GM12878 (cell line): ENCODE measurements at regions not wholly inside any gene's neighbourhood (a gene's known extent, or its start where the extent isn't known, plus 50 kb on each side); places are given as distances from the start of the nearest gene placed in this dataset.

Experiments used
- ATAC-seq: fragments of 200-7000 bp; cut with Tn5 transposase; 3 replicates; pipeline ENCODE4 v1.9.1; 2020; ENCODE audit warnings: mild to moderate bottlenecking, moderate library complexity
- BruUV-seq: library from RNA; stranded (reverse); fragments of 400-500 nt; replicated peaks from 2 replicates; lab custom pipeline; 2021; lab: Mats Ljungman, UMichigan
- CTCF ChIA-PET: fragments of 300-600 bp; sonication (Branson Sonifier 250); formaldehyde crosslinking; extraction: SDS; loops from one replicate; lab custom pipeline; 2021; ENCODE audit warnings: inconsistent platforms; lab: Yijun Ruan, JAX
- POLR2A ChIA-PET: fragments of 350-600 bp; formaldehyde crosslinking; extraction: SDS; loops from one replicate; lab custom pipeline; 2021; ENCODE audit warnings: inconsistent platforms; lab: Charles Lee
- RAD21 ChIA-PET: fragments of 300-600 bp; sonication (Branson Sonifier 250); formaldehyde crosslinking; loops from one replicate; lab custom pipeline; 2023; ENCODE audit warnings: antibody characterized with exemption; ENCODE audit not compliant: unreplicated experiment; lab: Charles Lee
- SMC1A ChIA-PET: fragments of 300-600 bp; sonication (Branson Sonifier 250); formaldehyde crosslinking; loops from one replicate; lab custom pipeline; 2023; ENCODE audit not compliant: unreplicated experiment, uncharacterized antibody; lab: Charles Lee
- DNase-seq: peaks from one replicate; pipeline ENCODE4 v3.0.0-alpha.2; 2011; ENCODE audit warnings: low read depth, low spot score
- FAIRE-seq: peaks from 3 replicates; lab custom pipeline; 2011; peaks lifted over from hg19 to GRCh38; lab: Jason Lieb, UNC
- H2AFZ ChIP-seq: 2 replicates; pipeline ENCODE4 v1.6.0; 2011; ENCODE audit warnings: low read depth, low read length, control low read depth; ENCODE audit not compliant: control insufficient read depth
- H3K27ac ChIP-seq: 2 replicates; pipeline ENCODE4 v1.5.1; 2011; ENCODE audit warnings: control low read depth; ENCODE audit not compliant: control insufficient read depth, insufficient read depth
- H3K27me3 ChIP-seq, 2 experiments: replicated peaks in 1 of 2; 2 replicates each; pipeline versions ENCODE4 v1.6.0 to v1.6.1; 2011; ENCODE audit warnings: low read length in 1 of 2; ENCODE audit not compliant: control insufficient read depth in 2 of 2, insufficient read depth in 2 of 2
- H3K36me3 ChIP-seq, 2 experiments: 2 replicates each; pipeline ENCODE4 v1.5.1; 2011; ENCODE audit warnings: low read length in 1 of 2; ENCODE audit not compliant: control insufficient read depth in 2 of 2, insufficient read depth in 2 of 2
- H3K4me1 ChIP-seq: 2 replicates; pipeline ENCODE4 v1.6.1; 2011; ENCODE audit warnings: mild to moderate bottlenecking, low read length, moderate library complexity, mixed read lengths; ENCODE audit not compliant: control insufficient read depth, insufficient read depth
- H3K4me2 ChIP-seq: 2 replicates; pipeline ENCODE4 v1.6.0; 2011; ENCODE audit warnings: control low read depth; ENCODE audit not compliant: control insufficient read depth, insufficient read depth
- H3K4me3 ChIP-seq: fragments of 200-600 bp; sonication (generic); 2 replicates; pipeline ENCODE4 v1.5.1; 2016
- H3K79me2 ChIP-seq: 2 replicates; pipeline ENCODE4 v1.6.0; 2011; ENCODE audit warnings: low read length; ENCODE audit not compliant: control insufficient read depth, insufficient read depth
- H3K9ac ChIP-seq: 2 replicates; pipeline ENCODE4 v1.8.0; 2011; ENCODE audit warnings: low read length, control low read depth, mixed read lengths; ENCODE audit not compliant: control insufficient read depth, insufficient read depth
- H3K9me3 ChIP-seq: replicated peaks from 3 replicates; pipeline ENCODE4 v1.5.1; 2011; ENCODE audit warnings: mild to moderate bottlenecking, low read length; ENCODE audit not compliant: control insufficient read depth, insufficient read depth
- H4K20me1 ChIP-seq: 2 replicates; pipeline ENCODE4 v1.6.0; 2011; ENCODE audit not compliant: control insufficient read depth, insufficient read depth
- ETV6 ChIP-seq, 2 experiments: fragments of 450-650 bp in 1 of 2; IDR thresholded peaks in 1 of 2; conservative IDR thresholded peaks in 1 of 2; 2 replicates each; pipeline ENCODE4 v1.6.1; 2014; ENCODE audit warnings: antibody characterized with exemption in 1 of 2, borderline replicate concordance in 1 of 2, low read depth in 1 of 2, mild to moderate bottlenecking in 1 of 2, moderate library complexity in 1 of 2
- MEF2B ChIP-seq: fragments of 450-650 bp; IDR thresholded peaks from 2 replicates; pipeline ENCODE4 v1.6.1; 2018; ENCODE audit warnings: mild to moderate bottlenecking, moderate library complexity; ENCODE audit not compliant: partially characterized antibody, poor library complexity, severe bottlenecking
- RCOR1 ChIP-seq: conservative IDR thresholded peaks from 2 replicates; pipeline ENCODE4 v1.6.1; 2012; ENCODE audit warnings: low read depth, low read length, improper control_type of control experiment
- WGBS: methylation state at CpG from one replicate; pipeline ENCODE4 v1.1.6; 2016; ENCODE audit warnings: low lambda C conversion rate; ENCODE audit not compliant: insufficient replicate concordance, insufficient coverage; ENCODE audit errors: missing lambda C conversion rate; 5-methylcytosine and 5-hydroxymethylcytosine counted together
- in situ Hi-C: fragments of 300-500 bp; cut with MboI; formaldehyde crosslinking; loops from 9 replicates; pipeline ENCODE4 v1.14.3; 2018; ENCODE audit warnings: mixed read lengths
- intact Hi-C: fragments of 100-400 bp; cut with micrococcal nuclease; formaldehyde crosslinking; loops from one replicate; pipeline ENCODE4 v1.14.2; 2022; ENCODE audit not compliant: unreplicated experiment
- TF ChIP-seq, protein P1 (sequence below): fragments of 450-650 bp; formaldehyde crosslinking; IDR thresholded peaks from 2 replicates; pipeline ENCODE4 v1.4.0; 2020; ENCODE audit warnings: mild to moderate bottlenecking, moderate library complexity
- TF ChIP-seq, protein P2 (sequence below): fragments of 450-650 bp; IDR thresholded peaks from 2 replicates; pipeline ENCODE4 v1.6.1; 2017; ENCODE audit warnings: mild to moderate bottlenecking, moderate library complexity

DNA sequence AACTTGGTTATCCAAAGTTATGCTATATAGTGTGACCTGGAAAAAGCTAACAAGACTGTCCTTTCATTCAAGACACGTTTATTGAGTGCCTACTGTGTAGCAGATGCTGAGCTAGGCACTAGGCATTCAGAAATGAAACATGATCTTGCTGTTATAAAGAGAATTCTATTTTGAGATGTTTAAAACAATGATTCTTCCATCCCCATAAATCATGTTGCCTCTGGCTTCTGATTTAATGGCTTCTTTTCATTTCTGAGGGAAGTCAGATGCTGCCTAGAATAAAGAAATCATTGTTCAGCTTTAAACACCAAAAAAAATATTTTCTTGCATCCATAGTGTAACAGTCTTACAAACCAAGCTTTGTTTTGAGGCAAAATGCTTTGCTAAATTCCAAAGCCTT is 620.9 kb upstream of the UBE2E2 start:
- no peak for FAIRE-seq
- H3K36me3 ChIP-seq: no peaks in the 10 kb centered on the region

More for the DNA sequence above, 620.9 kb upstream of the UBE2E2 start:
- Histone ChIP-seq H4K20me1 (no peaks in the 10 kb centered on the region), H2AFZ (no peak overlapping the region), H3K4me3 (no peak overlapping the region), H3K4me1 (no peaks in the 10 kb centered on the region), H3K79me2 (no peaks in the 10 kb centered on the region), H3K9ac (no peak overlapping the region), H3K9me3 (no peaks in the 10 kb centered on the region), H3K27me3 (no peaks in the 10 kb centered on the region), H3K4me2 (no peak overlapping the region), H3K27ac (no peak overlapping the region)
- intact Hi-C loops: no loop called here
- ChIA-PET RAD21 (no interaction called here), POLR2A (no interaction called here), SMC1A (interaction anchor here (0.7 kb wide), 1 partner anchor 12 kb away, joined by 4 read pairs; no protein-coding TSS in a partner anchor), CTCF (no interaction called here)
- BruUV-seq: no TSS peak
- 0% methylated on average over 1 of the region's 1 CpG for WGBS
- TF ChIP-seq, protein P1, sequence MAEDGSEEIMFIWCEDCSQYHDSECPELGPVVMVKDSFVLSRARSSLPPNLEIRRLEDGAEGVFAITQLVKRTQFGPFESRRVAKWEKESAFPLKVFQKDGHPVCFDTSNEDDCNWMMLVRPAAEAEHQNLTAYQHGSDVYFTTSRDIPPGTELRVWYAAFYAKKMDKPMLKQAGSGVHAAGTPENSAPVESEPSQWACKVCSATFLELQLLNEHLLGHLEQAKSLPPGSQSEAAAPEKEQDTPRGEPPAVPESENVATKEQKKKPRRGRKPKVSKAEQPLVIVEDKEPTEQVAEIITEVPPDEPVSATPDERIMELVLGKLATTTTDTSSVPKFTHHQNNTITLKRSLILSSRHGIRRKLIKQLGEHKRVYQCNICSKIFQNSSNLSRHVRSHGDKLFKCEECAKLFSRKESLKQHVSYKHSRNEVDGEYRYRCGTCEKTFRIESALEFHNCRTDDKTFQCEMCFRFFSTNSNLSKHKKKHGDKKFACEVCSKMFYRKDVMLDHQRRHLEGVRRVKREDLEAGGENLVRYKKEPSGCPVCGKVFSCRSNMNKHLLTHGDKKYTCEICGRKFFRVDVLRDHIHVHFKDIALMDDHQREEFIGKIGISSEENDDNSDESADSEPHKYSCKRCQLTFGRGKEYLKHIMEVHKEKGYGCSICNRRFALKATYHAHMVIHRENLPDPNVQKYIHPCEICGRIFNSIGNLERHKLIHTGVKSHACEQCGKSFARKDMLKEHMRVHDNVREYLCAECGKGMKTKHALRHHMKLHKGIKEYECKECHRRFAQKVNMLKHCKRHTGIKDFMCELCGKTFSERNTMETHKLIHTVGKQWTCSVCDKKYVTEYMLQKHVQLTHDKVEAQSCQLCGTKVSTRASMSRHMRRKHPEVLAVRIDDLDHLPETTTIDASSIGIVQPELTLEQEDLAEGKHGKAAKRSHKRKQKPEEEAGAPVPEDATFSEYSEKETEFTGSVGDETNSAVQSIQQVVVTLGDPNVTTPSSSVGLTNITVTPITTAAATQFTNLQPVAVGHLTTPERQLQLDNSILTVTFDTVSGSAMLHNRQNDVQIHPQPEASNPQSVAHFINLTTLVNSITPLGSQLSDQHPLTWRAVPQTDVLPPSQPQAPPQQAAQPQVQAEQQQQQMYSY (CRISPR knock-in tag): no peak
- TF ChIP-seq, protein P2, sequence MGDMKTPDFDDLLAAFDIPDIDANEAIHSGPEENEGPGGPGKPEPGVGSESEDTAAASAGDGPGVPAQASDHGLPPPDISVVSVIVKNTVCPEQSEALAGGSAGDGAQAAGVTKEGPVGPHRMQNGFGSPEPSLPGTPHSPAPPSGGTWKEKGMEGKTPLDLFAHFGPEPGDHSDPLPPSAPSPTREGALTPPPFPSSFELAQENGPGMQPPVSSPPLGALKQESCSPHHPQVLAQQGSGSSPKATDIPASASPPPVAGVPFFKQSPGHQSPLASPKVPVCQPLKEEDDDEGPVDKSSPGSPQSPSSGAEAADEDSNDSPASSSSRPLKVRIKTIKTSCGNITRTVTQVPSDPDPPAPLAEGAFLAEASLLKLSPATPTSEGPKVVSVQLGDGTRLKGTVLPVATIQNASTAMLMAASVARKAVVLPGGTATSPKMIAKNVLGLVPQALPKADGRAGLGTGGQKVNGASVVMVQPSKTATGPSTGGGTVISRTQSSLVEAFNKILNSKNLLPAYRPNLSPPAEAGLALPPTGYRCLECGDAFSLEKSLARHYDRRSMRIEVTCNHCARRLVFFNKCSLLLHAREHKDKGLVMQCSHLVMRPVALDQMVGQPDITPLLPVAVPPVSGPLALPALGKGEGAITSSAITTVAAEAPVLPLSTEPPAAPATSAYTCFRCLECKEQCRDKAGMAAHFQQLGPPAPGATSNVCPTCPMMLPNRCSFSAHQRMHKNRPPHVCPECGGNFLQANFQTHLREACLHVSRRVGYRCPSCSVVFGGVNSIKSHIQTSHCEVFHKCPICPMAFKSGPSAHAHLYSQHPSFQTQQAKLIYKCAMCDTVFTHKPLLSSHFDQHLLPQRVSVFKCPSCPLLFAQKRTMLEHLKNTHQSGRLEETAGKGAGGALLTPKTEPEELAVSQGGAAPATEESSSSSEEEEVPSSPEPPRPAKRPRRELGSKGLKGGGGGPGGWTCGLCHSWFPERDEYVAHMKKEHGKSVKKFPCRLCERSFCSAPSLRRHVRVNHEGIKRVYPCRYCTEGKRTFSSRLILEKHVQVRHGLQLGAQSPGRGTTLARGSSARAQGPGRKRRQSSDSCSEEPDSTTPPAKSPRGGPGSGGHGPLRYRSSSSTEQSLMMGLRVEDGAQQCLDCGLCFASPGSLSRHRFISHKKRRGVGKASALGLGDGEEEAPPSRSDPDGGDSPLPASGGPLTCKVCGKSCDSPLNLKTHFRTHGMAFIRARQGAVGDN: no peak
- TF ChIP-seq MEF2B (no peak), ETV6 (conservative IDR thresholded peaks at IDR 0.05 in 1 of 2, IDR thresholded peaks at IDR 0.05 in 1 of 2; ENCODE audit: borderline replicate concordance in 1 of 2, low read depth in 1 of 2) (no peak), RCOR1 (no peak)
- ATAC-seq (no peak), DNase-seq (no peak)
- in situ Hi-C loops: no loop called here
